Peyer's patch (tissue), 4 donors: ENCODE measurements at regions not wholly inside any gene's neighbourhood (a gene's known extent, or its start where the extent isn't known, plus 50 kb on each side); places are given as distances from the start of the nearest gene placed in this dataset.
"Not testable (repeated sequence)": the region's sequence is repeated elsewhere in the genome, so short reads cannot be mapped to it uniquely, and the experiment has no call there.

Source experiments
- DNase-seq, 3 donors: peaks; one replicate each; pipeline ENCODE4 v3.0.0-alpha.2; 2017 to 2019
- H3K27ac ChIP-seq, 4 donors: fragments of 200-600 bp; sonication (generic); one replicate each; pipeline ENCODE4 v1.5.1; 2016 to 2019
- H3K27me3 ChIP-seq, 2 donors: fragments of 200-600 bp; sonication (generic); one replicate each; pipeline ENCODE4 v1.5.1; 2019
- H3K36me3 ChIP-seq, 3 donors: fragments of 200-600 bp; sonication (generic); one replicate each; pipeline ENCODE4 v1.5.1; 2016 to 2019
- H3K4me1 ChIP-seq, 4 donors: fragments of 200-600 bp; sonication (generic); one replicate each; pipeline ENCODE4 v1.5.1; 2016 to 2019
- H3K4me3 ChIP-seq, 4 donors: fragments of 200-600 bp; sonication (generic); 1 replicate in 3 of 4; 2 replicates in 1 of 4; pipeline ENCODE4 v1.5.1; 2016 to 2019; ENCODE audit warnings: mild to moderate bottlenecking in 1 of 4
- H3K9me3 ChIP-seq, 4 donors: fragments of 200-600 bp; sonication (generic); one replicate each; pipeline ENCODE4 v1.5.1; 2016 to 2019; ENCODE audit warnings: mild to moderate bottlenecking in 1 of 4
- CTCF ChIP-seq, 6 experiments: fragments of 450-650 bp in 4 of 6; fragments of 200-600 bp in 2 of 6; sonication (generic) in 1 of 6; IDR thresholded peaks; one replicate each; pipeline ENCODE4 v1.5.1; 2017 to 2019; ENCODE audit warnings: antibody characterized with exemption in 6 of 6, mild to moderate bottlenecking in 3 of 6, moderate library complexity in 1 of 6
- POLR2A ChIP-seq, 2 donors: fragments of 450-650 bp; IDR thresholded peaks; one replicate each; pipeline ENCODE4 v1.5.1; 2017; ENCODE audit warnings: antibody characterized with exemption in 2 of 2, mild to moderate bottlenecking in 2 of 2, moderate library complexity in 2 of 2

GRCh38 chr5:87029951-87030350, 237.7 kb upstream of the RASA1 start:
- no peak for DNase-seq
- Histone ChIP-seq H3K9me3 (no peaks in the 10 kb centered on the region), H3K27ac (no peak overlapping the region), H3K4me3 (no peak overlapping the region), H3K4me1 (no peaks in the 10 kb centered on the region), H3K36me3 (no peaks in the 10 kb centered on the region), H3K27me3 (no peaks in the 10 kb centered on the region)
- TF ChIP-seq POLR2A (IDR thresholded peaks at IDR 0.05) (no peak), CTCF (IDR thresholded peaks at IDR 0.05) (no peak)

- Histone ChIP-seq H3K4me1 (no peaks in the 10 kb centered on the region), H3K9me3 (no peaks in the 10 kb centered on the region), H3K4me3 (no peak overlapping the region), H3K36me3 (no peaks in the 10 kb centered on the region), H3K27me3 (no peaks in the 10 kb centered on the region), H3K27ac (no peak overlapping the region)
- DNase-seq: no peak
- TF ChIP-seq POLR2A (IDR thresholded peaks at IDR 0.05): no peak
- TF ChIP-seq CTCF (IDR thresholded peaks at IDR 0.05): no peak
Observed at GRCh38 chr5:87030699-87031098, 237.0 kb upstream of the RASA1 start.

GRCh38 chr5:87034557-87034956, 233.1 kb upstream of the RASA1 start:
- Histone ChIP-seq H3K36me3 (no peaks in the 10 kb centered on the region), H3K9me3 (no peaks in the 10 kb centered on the region), H3K27ac (no peak overlapping the region), H3K27me3 (no peaks in the 10 kb centered on the region), H3K4me3 (no peak overlapping the region), H3K4me1 (no peaks in the 10 kb centered on the region)
- no peak for TF ChIP-seq POLR2A (IDR thresholded peaks at IDR 0.05)
- TF ChIP-seq CTCF (IDR thresholded peaks at IDR 0.05): no peak
- no peak for DNase-seq

GRCh38 chr5:87042554-87042953, 225.1 kb upstream of the RASA1 start:
- Histone ChIP-seq H3K27me3 (no peaks in the 10 kb centered on the region), H3K36me3 (no peaks in the 10 kb centered on the region), H3K27ac (no peak overlapping the region), H3K4me3 (no peak overlapping the region), H3K4me1 (no peaks in the 10 kb centered on the region), H3K9me3 (no peaks in the 10 kb centered on the region)
- TF ChIP-seq CTCF (IDR thresholded peaks at IDR 0.05) (no peak), POLR2A (IDR thresholded peaks at IDR 0.05) (no peak)
- no peak for DNase-seq

GRCh38 chr5:87048156-87048555, 219.5 kb upstream of the RASA1 start:
- no peaks in the 10 kb centered on the region for H3K9me3 ChIP-seq
- no peak overlapping the region for H3K4me3 ChIP-seq
- no peaks in the 10 kb centered on the region for H3K36me3 ChIP-seq
- no peaks in the 10 kb centered on the region for H3K4me1 ChIP-seq
- TF ChIP-seq POLR2A (IDR thresholded peaks at IDR 0.05) (no peak), CTCF (IDR thresholded peaks at IDR 0.05) (no peak)
- no peak overlapping the region for H3K27ac ChIP-seq
- DNase-seq: no peak
- H3K27me3 ChIP-seq: no peaks in the 10 kb centered on the region

- DNase-seq, H3K27ac ChIP-seq, H3K9me3 ChIP-seq: not testable (repeated sequence)
Observed at GRCh38 chr5:87049012-87049411, 218.7 kb upstream of the RASA1 start.

More at GRCh38 chr5:87049012-87049411, 218.7 kb upstream of the RASA1 start:
- H3K36me3 ChIP-seq, H3K27me3 ChIP-seq, H3K4me3 ChIP-seq, H3K4me1 ChIP-seq: not testable (repeated sequence)
